ENCODE measurements at regions not wholly inside any gene's neighbourhood (a gene's known extent, or its start where the extent isn't known, plus 50 kb on each side); places are given as distances from the start of the nearest gene placed in this dataset.

DNA sequence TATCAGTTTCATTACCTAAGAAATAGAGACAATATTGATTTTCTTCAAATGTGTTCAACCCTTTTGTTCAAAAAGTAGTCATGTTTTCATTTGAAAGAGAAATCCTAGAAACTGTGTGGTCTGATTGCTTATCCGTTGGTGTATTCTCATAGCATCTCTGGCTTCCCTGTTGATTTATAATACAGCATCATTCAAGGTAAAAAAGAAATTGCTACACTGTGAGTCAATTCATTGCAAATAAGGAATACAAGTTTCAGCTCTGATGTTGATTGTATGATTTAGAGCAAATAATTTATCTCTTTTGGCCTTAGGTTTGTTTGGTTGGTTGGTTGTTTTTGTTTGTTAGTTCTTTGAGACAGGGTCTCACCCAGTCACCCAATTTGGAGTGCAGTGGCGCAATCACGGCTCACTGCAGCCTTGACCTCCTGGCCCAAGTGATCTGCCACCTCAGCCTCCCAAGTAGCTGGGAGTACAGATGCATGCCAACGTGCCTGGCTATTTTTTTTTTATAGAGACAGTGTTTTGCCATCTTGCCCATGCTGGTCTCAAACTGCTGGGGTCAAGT lies 185.5 kb upstream of the TNFAIP3 start:
- TF ChIP-seq, protein P1, sequence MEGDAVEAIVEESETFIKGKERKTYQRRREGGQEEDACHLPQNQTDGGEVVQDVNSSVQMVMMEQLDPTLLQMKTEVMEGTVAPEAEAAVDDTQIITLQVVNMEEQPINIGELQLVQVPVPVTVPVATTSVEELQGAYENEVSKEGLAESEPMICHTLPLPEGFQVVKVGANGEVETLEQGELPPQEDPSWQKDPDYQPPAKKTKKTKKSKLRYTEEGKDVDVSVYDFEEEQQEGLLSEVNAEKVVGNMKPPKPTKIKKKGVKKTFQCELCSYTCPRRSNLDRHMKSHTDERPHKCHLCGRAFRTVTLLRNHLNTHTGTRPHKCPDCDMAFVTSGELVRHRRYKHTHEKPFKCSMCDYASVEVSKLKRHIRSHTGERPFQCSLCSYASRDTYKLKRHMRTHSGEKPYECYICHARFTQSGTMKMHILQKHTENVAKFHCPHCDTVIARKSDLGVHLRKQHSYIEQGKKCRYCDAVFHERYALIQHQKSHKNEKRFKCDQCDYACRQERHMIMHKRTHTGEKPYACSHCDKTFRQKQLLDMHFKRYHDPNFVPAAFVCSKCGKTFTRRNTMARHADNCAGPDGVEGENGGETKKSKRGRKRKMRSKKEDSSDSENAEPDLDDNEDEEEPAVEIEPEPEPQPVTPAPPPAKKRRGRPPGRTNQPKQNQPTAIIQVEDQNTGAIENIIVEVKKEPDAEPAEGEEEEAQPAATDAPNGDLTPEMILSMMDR (conservative IDR thresholded peaks at IDR 0.05; ENCODE audit: low read depth, low read length): no peak
- TF ChIP-seq RFX5 (IDR thresholded peaks at IDR 0.05; ENCODE audit: low read depth, low read length): no peak
- TF ChIP-seq RAD21 (IDR thresholded peaks at IDR 0.05; ENCODE audit: low read length): no peak
- TF ChIP-seq POLR2A (IDR thresholded peaks at IDR 0.05; ENCODE audit: low read depth, low read length): no peak
- no peak for TF ChIP-seq RCOR1 (IDR thresholded peaks at IDR 0.05; ENCODE audit: insufficient replicate concordance, low read length)
